ENCODE measurements at regions not wholly inside any gene's neighbourhood (a gene's known extent, or its start where the extent isn't known, plus 50 kb on each side); places are given as distances from the start of the nearest gene placed in this dataset.
"Not testable (repeated sequence)": the region's sequence is repeated elsewhere in the genome, so short reads cannot be mapped to it uniquely, and the experiment has no call there.

GRCh38 chr13:80877209-80877943 lies 536.5 kb upstream of the SPRY2 start:
- no peak overlapping the region for H3K27ac ChIP-seq (ENCODE audit: low read length)
- no peak overlapping the region for H2AFZ ChIP-seq (ENCODE audit: low read depth, low read length)
- H3K9me3 ChIP-seq (ENCODE audit: low read length), result no peaks in the 10 kb centered on the region
- no peaks in the 10 kb centered on the region for H3F3A ChIP-seq (ENCODE audit: insufficient read depth, low read length, poor library complexity, severe bottlenecking)
- H3K9me2 ChIP-seq (ENCODE audit: insufficient read depth, low read length), result no peaks in the 10 kb centered on the region
- no peaks in the 10 kb centered on the region for H3K79me2 ChIP-seq (replicated peaks; ENCODE audit: insufficient read depth, low read length)
- H4K20me1 ChIP-seq (ENCODE audit: insufficient read depth), result no peaks in the 10 kb centered on the region
- H3K27me3 ChIP-seq (ENCODE audit: insufficient read depth, low read depth, low read length), result no peaks in the 10 kb centered on the region
- TF ChIP-seq, protein P1, sequence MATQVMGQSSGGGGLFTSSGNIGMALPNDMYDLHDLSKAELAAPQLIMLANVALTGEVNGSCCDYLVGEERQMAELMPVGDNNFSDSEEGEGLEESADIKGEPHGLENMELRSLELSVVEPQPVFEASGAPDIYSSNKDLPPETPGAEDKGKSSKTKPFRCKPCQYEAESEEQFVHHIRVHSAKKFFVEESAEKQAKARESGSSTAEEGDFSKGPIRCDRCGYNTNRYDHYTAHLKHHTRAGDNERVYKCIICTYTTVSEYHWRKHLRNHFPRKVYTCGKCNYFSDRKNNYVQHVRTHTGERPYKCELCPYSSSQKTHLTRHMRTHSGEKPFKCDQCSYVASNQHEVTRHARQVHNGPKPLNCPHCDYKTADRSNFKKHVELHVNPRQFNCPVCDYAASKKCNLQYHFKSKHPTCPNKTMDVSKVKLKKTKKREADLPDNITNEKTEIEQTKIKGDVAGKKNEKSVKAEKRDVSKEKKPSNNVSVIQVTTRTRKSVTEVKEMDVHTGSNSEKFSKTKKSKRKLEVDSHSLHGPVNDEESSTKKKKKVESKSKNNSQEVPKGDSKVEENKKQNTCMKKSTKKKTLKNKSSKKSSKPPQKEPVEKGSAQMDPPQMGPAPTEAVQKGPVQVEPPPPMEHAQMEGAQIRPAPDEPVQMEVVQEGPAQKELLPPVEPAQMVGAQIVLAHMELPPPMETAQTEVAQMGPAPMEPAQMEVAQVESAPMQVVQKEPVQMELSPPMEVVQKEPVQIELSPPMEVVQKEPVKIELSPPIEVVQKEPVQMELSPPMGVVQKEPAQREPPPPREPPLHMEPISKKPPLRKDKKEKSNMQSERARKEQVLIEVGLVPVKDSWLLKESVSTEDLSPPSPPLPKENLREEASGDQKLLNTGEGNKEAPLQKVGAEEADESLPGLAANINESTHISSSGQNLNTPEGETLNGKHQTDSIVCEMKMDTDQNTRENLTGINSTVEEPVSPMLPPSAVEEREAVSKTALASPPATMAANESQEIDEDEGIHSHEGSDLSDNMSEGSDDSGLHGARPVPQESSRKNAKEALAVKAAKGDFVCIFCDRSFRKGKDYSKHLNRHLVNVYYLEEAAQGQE (IDR thresholded peaks at IDR 0.05; ENCODE audit: borderline replicate concordance), result no peak
- no peak for TF ChIP-seq MXI1 (conservative IDR thresholded peaks at IDR 0.05; ENCODE audit: poor library complexity, severe bottlenecking)
- no peak for TF ChIP-seq POLR2AphosphoS5 (IDR thresholded peaks at IDR 0.05)
- TF ChIP-seq TAF1 (IDR thresholded peaks at IDR 0.05; ENCODE audit: low read depth), result no peak
- no peak for TF ChIP-seq EZH2 (IDR thresholded peaks at IDR 0.05; ENCODE audit: borderline replicate concordance, insufficient read depth, low read length, poor library complexity, severe bottlenecking)
- no peak for TF ChIP-seq SMC3 (conservative IDR thresholded peaks at IDR 0.05; ENCODE audit: poor library complexity)
- no peak overlapping the region for H3K9ac ChIP-seq (ENCODE audit: low read length)
- no peak overlapping the region for H3K4me2 ChIP-seq (ENCODE audit: low read length)
- H3K4me3 ChIP-seq (ENCODE audit: low read length), result no peak overlapping the region
- no peaks in the 10 kb centered on the region for H3K36me3 ChIP-seq (ENCODE audit: insufficient read depth, low read length)

DNA sequence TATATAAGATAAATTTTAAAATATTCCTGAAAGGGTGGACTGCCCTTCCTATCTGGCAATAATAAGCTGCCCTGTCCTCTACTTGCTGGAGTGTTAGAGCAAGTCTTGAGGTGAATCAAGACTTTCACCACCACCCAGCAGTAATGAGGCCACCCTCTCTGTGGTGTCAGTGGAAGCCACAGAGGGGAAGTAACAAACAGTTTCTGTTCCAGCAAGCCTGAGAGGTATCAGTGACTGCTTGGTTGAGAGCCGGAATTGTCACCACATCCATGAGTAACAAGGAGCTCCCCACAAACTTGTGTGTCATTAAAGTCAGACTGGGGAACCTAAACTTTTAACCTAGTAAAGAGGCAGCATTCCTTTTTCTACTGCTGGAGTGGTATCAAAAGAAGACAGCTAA lies 532.7 kb upstream of the SPRY2 start:
- Histone ChIP-seq H2AFZ (ENCODE audit: low read depth, low read length) (no peak overlapping the region), H3K79me2 (replicated peaks; ENCODE audit: insufficient read depth, low read length) (no peaks in the 10 kb centered on the region), H3K27ac (ENCODE audit: low read length) (no peak overlapping the region), H3K9ac (ENCODE audit: low read length) (no peak overlapping the region), H4K20me1 (ENCODE audit: insufficient read depth) (no peaks in the 10 kb centered on the region), H3K9me3 (ENCODE audit: low read length) (no peaks in the 10 kb centered on the region), H3K4me2 (ENCODE audit: low read length) (no peak overlapping the region), H3F3A (ENCODE audit: insufficient read depth, low read length, poor library complexity, severe bottlenecking) (no peaks in the 10 kb centered on the region), H3K4me3 (ENCODE audit: low read length) (no peak overlapping the region), H3K9me2 (ENCODE audit: insufficient read depth, low read length) (no peaks in the 10 kb centered on the region), H3K27me3 (ENCODE audit: insufficient read depth, low read depth, low read length) (no peaks in the 10 kb centered on the region), H3K36me3 (ENCODE audit: insufficient read depth, low read length) (no peaks in the 10 kb centered on the region)
- TF ChIP-seq POLR2AphosphoS5 (IDR thresholded peaks at IDR 0.05), result no peak
- TF ChIP-seq CTCF (IDR thresholded peaks at IDR 0.05; ENCODE audit: poor library complexity, severe bottlenecking), result no peak
- no peak for TF ChIP-seq RAD21 (conservative IDR thresholded peaks at IDR 0.05)
- TF ChIP-seq MXI1 (conservative IDR thresholded peaks at IDR 0.05; ENCODE audit: poor library complexity, severe bottlenecking), result no peak
- TF ChIP-seq, protein P1 (IDR thresholded peaks at IDR 0.05; ENCODE audit: borderline replicate concordance), result no peak
- no peak for TF ChIP-seq TAF1 (IDR thresholded peaks at IDR 0.05; ENCODE audit: low read depth)
- no peak for TF ChIP-seq EZH2 (IDR thresholded peaks at IDR 0.05; ENCODE audit: borderline replicate concordance, insufficient read depth, low read length, poor library complexity, severe bottlenecking)
- TF ChIP-seq SMC3 (conservative IDR thresholded peaks at IDR 0.05; ENCODE audit: poor library complexity), result no peak
- no peak for TF ChIP-seq EP300 (conservative IDR thresholded peaks at IDR 0.05; ENCODE audit: poor library complexity, severe bottlenecking)

- H3K36me3 ChIP-seq (ENCODE audit: insufficient read depth, low read length); H2AFZ ChIP-seq (ENCODE audit: low read depth, low read length); H3F3A ChIP-seq (ENCODE audit: insufficient read depth, low read length, poor library complexity, severe bottlenecking); H3K9me3 ChIP-seq (ENCODE audit: low read length); H3K79me2 ChIP-seq (replicated peaks; ENCODE audit: insufficient read depth, low read length); H3K9ac ChIP-seq (ENCODE audit: low read length); H3K4me3 ChIP-seq (ENCODE audit: low read length); H4K20me1 ChIP-seq (ENCODE audit: insufficient read depth); H3K27me3 ChIP-seq (ENCODE audit: insufficient read depth, low read depth, low read length); H3K4me2 ChIP-seq (ENCODE audit: low read length); H3K9me2 ChIP-seq (ENCODE audit: insufficient read depth, low read length); H3K27ac ChIP-seq (ENCODE audit: low read length): not testable (repeated sequence)
Measured at GRCh38 chr13:80871971-80872370, 531.0 kb upstream of the SPRY2 start.
